SK-N-MC (cell line): ENCODE measurements at regions not wholly inside any gene's neighbourhood (a gene's known extent, or its start where the extent isn't known, plus 50 kb on each side); places are given as distances from the start of the nearest gene placed in this dataset.

Experiments
- EZH2 ChIP-seq: fragments of 200-600 bp; sonication (generic); IDR thresholded peaks from one replicate; pipeline ENCODE4 v1.6.1; 2017; ENCODE audit warnings: antibody characterized with exemption
- FOXP2 ChIP-seq: optimal IDR thresholded peaks from 2 replicates; pipeline ENCODE3; 2011; ENCODE audit warnings: mild to moderate bottlenecking, moderate library complexity; ENCODE audit not compliant: insufficient read depth; ENCODE audit errors: extremely low read length, control extremely low read depth
- POLR2AphosphoS5 ChIP-seq: IDR thresholded peaks from 2 replicates; pipeline ENCODE4 v1.6.1; 2012; ENCODE audit warnings: mild to moderate bottlenecking, low read depth, low read length, borderline replicate concordance

GRCh38 chr11:103668859-103669258 lies 367.6 kb upstream of the DDI1 start:
- TF ChIP-seq EZH2 (no peak), POLR2AphosphoS5 (no peak), FOXP2 (no peak)
